ENCODE measurements at regions not wholly inside any gene's neighbourhood (a gene's known extent, or its start where the extent isn't known, plus 50 kb on each side); places are given as distances from the start of the nearest gene placed in this dataset.

- TF ChIP-seq POLR2A (IDR thresholded peaks at IDR 0.05): no peak
- TF ChIP-seq CTCF (IDR thresholded peaks at IDR 0.05): no peak
Observed at GRCh38 chr9:88890546-88890945, 100.7 kb upstream of the S1PR3 start.

Measured in gastroesophageal sphincter (tissue), 3 donors.